ENCODE measurements at regions not wholly inside any gene's neighbourhood (a gene's known extent, or its start where the extent isn't known, plus 50 kb on each side); places are given as distances from the start of the nearest gene placed in this dataset.

DNA sequence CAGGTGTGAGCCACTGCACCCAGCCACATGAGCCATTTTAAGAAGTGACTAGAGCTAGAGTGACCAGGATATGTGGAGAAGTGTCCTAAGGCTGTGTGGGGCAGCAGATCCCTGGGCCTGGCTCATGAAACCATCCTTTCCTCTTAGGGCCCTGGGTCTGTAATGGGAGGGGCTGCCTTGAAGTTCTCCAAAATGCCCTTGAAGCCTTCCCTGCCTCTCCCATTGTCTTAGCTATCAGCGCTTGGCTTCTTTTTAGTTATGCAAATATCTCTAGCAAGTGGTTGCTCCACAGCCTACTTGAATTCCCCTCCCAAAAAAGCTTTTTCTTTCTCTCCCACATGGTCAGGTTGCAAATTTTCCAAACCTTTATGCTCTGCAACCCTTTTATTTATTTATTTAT is 112.4 kb upstream of the SPATA16 start:
- TF ChIP-seq ZNF396 (CRISPR knock-in tag; IDR thresholded peaks at IDR 0.05; ENCODE audit: borderline replicate concordance) = no peak
- TF ChIP-seq, protein P1, sequence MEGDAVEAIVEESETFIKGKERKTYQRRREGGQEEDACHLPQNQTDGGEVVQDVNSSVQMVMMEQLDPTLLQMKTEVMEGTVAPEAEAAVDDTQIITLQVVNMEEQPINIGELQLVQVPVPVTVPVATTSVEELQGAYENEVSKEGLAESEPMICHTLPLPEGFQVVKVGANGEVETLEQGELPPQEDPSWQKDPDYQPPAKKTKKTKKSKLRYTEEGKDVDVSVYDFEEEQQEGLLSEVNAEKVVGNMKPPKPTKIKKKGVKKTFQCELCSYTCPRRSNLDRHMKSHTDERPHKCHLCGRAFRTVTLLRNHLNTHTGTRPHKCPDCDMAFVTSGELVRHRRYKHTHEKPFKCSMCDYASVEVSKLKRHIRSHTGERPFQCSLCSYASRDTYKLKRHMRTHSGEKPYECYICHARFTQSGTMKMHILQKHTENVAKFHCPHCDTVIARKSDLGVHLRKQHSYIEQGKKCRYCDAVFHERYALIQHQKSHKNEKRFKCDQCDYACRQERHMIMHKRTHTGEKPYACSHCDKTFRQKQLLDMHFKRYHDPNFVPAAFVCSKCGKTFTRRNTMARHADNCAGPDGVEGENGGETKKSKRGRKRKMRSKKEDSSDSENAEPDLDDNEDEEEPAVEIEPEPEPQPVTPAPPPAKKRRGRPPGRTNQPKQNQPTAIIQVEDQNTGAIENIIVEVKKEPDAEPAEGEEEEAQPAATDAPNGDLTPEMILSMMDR (IDR thresholded peaks at IDR 0.05) = no peak
- TF ChIP-seq, protein P2, sequence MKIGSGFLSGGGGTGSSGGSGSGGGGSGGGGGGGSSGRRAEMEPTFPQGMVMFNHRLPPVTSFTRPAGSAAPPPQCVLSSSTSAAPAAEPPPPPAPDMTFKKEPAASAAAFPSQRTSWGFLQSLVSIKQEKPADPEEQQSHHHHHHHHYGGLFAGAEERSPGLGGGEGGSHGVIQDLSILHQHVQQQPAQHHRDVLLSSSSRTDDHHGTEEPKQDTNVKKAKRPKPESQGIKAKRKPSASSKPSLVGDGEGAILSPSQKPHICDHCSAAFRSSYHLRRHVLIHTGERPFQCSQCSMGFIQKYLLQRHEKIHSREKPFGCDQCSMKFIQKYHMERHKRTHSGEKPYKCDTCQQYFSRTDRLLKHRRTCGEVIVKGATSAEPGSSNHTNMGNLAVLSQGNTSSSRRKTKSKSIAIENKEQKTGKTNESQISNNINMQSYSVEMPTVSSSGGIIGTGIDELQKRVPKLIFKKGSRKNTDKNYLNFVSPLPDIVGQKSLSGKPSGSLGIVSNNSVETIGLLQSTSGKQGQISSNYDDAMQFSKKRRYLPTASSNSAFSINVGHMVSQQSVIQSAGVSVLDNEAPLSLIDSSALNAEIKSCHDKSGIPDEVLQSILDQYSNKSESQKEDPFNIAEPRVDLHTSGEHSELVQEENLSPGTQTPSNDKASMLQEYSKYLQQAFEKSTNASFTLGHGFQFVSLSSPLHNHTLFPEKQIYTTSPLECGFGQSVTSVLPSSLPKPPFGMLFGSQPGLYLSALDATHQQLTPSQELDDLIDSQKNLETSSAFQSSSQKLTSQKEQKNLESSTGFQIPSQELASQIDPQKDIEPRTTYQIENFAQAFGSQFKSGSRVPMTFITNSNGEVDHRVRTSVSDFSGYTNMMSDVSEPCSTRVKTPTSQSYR (CRISPR knock-in tag; IDR thresholded peaks at IDR 0.05) = no peak
- TF ChIP-seq, protein P3, sequence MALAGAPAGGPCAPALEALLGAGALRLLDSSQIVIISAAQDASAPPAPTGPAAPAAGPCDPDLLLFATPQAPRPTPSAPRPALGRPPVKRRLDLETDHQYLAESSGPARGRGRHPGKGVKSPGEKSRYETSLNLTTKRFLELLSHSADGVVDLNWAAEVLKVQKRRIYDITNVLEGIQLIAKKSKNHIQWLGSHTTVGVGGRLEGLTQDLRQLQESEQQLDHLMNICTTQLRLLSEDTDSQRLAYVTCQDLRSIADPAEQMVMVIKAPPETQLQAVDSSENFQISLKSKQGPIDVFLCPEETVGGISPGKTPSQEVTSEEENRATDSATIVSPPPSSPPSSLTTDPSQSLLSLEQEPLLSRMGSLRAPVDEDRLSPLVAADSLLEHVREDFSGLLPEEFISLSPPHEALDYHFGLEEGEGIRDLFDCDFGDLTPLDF (CRISPR knock-in tag; IDR thresholded peaks at IDR 0.05) = no peak
